Endothelial cell of umbilical vein (primary cell): ENCODE measurements at regions not wholly inside any gene's neighbourhood (a gene's known extent, or its start where the extent isn't known, plus 50 kb on each side); places are given as distances from the start of the nearest gene placed in this dataset.

Source experiments
- BruUV-seq: library from RNA; stranded (reverse); fragments of 400-500 nt; replicated peaks from 2 replicates; lab custom pipeline; 2021; lab: Mats Ljungman, UMichigan
- CTCF ChIA-PET: fragments of 300-600, 350-600 bp; sonication (Branson Sonifier 250); formaldehyde crosslinking; loops from one replicate; lab custom pipeline; 2021; ENCODE audit warnings: antibody characterized with exemption, inconsistent platforms; lab: Charles Lee
- POLR2A ChIA-PET: fragments of 300-600, 350-600 bp; sonication (Branson Sonifier 250); formaldehyde crosslinking; loops from one replicate; lab custom pipeline; 2021; ENCODE audit warnings: antibody characterized with exemption, inconsistent platforms; lab: Charles Lee
- DNase-seq: peaks from one replicate; pipeline ENCODE4 v3.0.0-alpha.2; 2011; ENCODE audit warnings: low read depth, low spot score
- FAIRE-seq: peaks from 2 replicates; lab custom pipeline; 2011; peaks lifted over from hg19 to GRCh38; lab: Jason Lieb, UNC
- H2AFZ ChIP-seq: 2 replicates; pipeline ENCODE4 v1.6.0; 2012; ENCODE audit warnings: low read depth, low read length, control low read depth, inconsistent platforms
- H3K27ac ChIP-seq: 2 replicates; pipeline ENCODE4 v1.5.1; 2011; ENCODE audit warnings: low read depth, mild to moderate bottlenecking, control low read depth, low read length, moderate library complexity; ENCODE audit not compliant: insufficient read depth
- H3K27me3 ChIP-seq, 2 experiments: 2 replicates each; pipeline versions ENCODE4 v1.6.0 to v1.6.1; 2011; ENCODE audit warnings: low read length in 2 of 2, mixed read lengths in 1 of 2; ENCODE audit not compliant: control insufficient read depth in 2 of 2, insufficient read depth in 2 of 2
- H3K36me3 ChIP-seq, 2 experiments: 2 replicates in 1 of 2; 3 replicates in 1 of 2; pipeline ENCODE4 v1.5.1; 2011; ENCODE audit warnings: low read length in 2 of 2, mild to moderate bottlenecking in 1 of 2, moderate library complexity in 1 of 2; ENCODE audit not compliant: control insufficient read depth in 2 of 2, insufficient read depth in 2 of 2; ENCODE audit errors: extremely low read depth in 1 of 2
- H3K4me1 ChIP-seq: 3 replicates; pipeline ENCODE4 v1.5.1; 2011; ENCODE audit warnings: mild to moderate bottlenecking, low read length; ENCODE audit not compliant: control insufficient read depth, insufficient read depth; ENCODE audit errors: extremely low read depth
- H3K4me2 ChIP-seq: 2 replicates; pipeline ENCODE4 v1.6.1; 2011; ENCODE audit warnings: low read length, control low read depth, mixed read lengths; ENCODE audit not compliant: insufficient read depth
- H3K4me3 ChIP-seq, 3 experiments: fragments of 200-600 bp in 1 of 3; sonication (generic), shearing (Covaris generic) in 1 of 3; replicated peaks in 1 of 3; 2 replicates each; pipeline ENCODE4 v1.5.1; 2011 to 2016; ENCODE audit warnings: control low read depth in 3 of 3, low read length in 3 of 3, mild to moderate bottlenecking in 2 of 3, inconsistent platforms in 1 of 3, low read depth in 1 of 3, moderate library complexity in 1 of 3; ENCODE audit not compliant: insufficient read depth in 1 of 3
- H3K79me2 ChIP-seq: 2 replicates; pipeline ENCODE4 v1.6.0; 2012; ENCODE audit warnings: low read length, inconsistent platforms; ENCODE audit not compliant: control insufficient read depth, insufficient read depth
- H3K9ac ChIP-seq: replicated peaks from 2 replicates; pipeline ENCODE3; 2011; ENCODE audit warnings: low read length, control low read depth; ENCODE audit not compliant: insufficient read depth; ENCODE audit errors: extremely low read depth
- H3K9me1 ChIP-seq: replicated peaks from 3 replicates; pipeline ENCODE4 v1.6.0; 2011; ENCODE audit warnings: mild to moderate bottlenecking, low read length; ENCODE audit not compliant: control insufficient read depth, insufficient read depth; ENCODE audit errors: extremely low read depth
- H3K9me3 ChIP-seq: replicated peaks from 2 replicates; pipeline ENCODE4 v1.5.1; 2012; ENCODE audit warnings: low read length, inconsistent platforms; ENCODE audit not compliant: control insufficient read depth, insufficient read depth
- H4K20me1 ChIP-seq: replicated peaks from 2 replicates; pipeline ENCODE3; 2011; ENCODE audit warnings: mild to moderate bottlenecking, low read length; ENCODE audit not compliant: control insufficient read depth, insufficient read depth; ENCODE audit errors: extremely low read depth
- EZH2 ChIP-seq: IDR thresholded peaks from 2 replicates; pipeline ENCODE4 v1.6.1; 2012; ENCODE audit warnings: borderline replicate concordance, low read depth, mild to moderate bottlenecking, moderate library complexity, low read length, inconsistent platforms; ENCODE audit not compliant: severe bottlenecking
- FOS ChIP-seq: IDR thresholded peaks from 2 replicates; pipeline ENCODE4 v1.6.1; 2011; ENCODE audit warnings: mild to moderate bottlenecking, low read length, moderate library complexity, borderline replicate concordance; ENCODE audit not compliant: insufficient read depth
- GATA2 ChIP-seq: IDR thresholded peaks from 2 replicates; pipeline ENCODE4 v1.7.0; 2011; ENCODE audit warnings: low read depth, mild to moderate bottlenecking, moderate library complexity, mixed read lengths, low read length; ENCODE audit not compliant: insufficient read length, insufficient read depth
- JUN ChIP-seq: IDR thresholded peaks from 2 replicates; pipeline ENCODE4 v1.6.1; 2011; ENCODE audit warnings: borderline replicate concordance, low read depth; ENCODE audit not compliant: insufficient read length, insufficient read depth
- MYC ChIP-seq: IDR thresholded peaks from one replicate; pipeline ENCODE4 v1.6.1; 2011; ENCODE audit warnings: mild to moderate bottlenecking, low read depth, low read length
- POLR2A ChIP-seq: IDR thresholded peaks from 2 replicates; pipeline ENCODE4 v1.6.1; 2012; ENCODE audit warnings: low read depth, mild to moderate bottlenecking, control low read depth, low read length
- POLR2AphosphoS5 ChIP-seq: IDR thresholded peaks from 2 replicates; pipeline ENCODE4 v1.6.1; 2012; ENCODE audit warnings: low read depth, mild to moderate bottlenecking, control low read depth, low read length, moderate library complexity; ENCODE audit not compliant: insufficient read depth
- dilution Hi-C: fragments of 300-500 bp; cut with MboI; formaldehyde crosslinking; loops from one replicate; pipeline ENCODE4 v1.15.0; 2019; ENCODE audit warnings: low sequenced_read_pairs; ENCODE audit not compliant: extremely low pct_ligation_motif_present
- intact Hi-C: fragments of 100-400 bp; cut with micrococcal nuclease; formaldehyde crosslinking; loops from one replicate; pipeline ENCODE4 v1.10.0; 2022
- TF ChIP-seq, protein P1 (sequence below), 2 donors: IDR thresholded peaks; 1 replicate in 1 of 2; 2 replicates in 1 of 2; pipeline ENCODE4 v1.5.1; 2011; ENCODE audit warnings: low read length in 2 of 2, mild to moderate bottlenecking in 2 of 2, moderate library complexity in 2 of 2, control low read depth in 1 of 2, inconsistent platforms in 1 of 2, low read depth in 1 of 2; ENCODE audit not compliant: insufficient read depth in 1 of 2; ENCODE audit errors: extremely low read depth in 1 of 2
- TF ChIP-seq, protein P2 (sequence below): IDR thresholded peaks from 2 replicates; pipeline ENCODE4 v1.6.1; 2011; ENCODE audit not compliant: insufficient read depth, insufficient read length

DNA sequence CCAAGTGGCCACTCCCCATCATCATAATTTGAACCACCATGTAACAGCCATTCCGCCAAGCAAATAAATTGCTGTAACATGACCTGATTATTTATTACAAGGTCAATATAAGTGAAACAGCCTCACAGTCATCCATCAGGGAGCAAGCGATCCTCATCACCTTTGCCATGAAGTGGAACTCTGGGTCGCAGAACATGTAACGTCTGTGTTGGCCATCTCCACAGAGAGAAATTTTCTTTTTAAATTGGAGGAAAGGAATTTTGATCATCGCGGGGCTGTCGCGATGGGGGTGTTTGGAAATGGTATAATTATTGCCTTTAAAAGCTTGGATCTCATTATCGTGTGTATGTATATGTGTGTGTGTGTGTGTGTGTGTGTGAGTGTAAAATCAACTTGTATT, 90.2 kb downstream of the SHOX start:
- ChIA-PET POLR2A (no interaction called here), CTCF (no interaction called here)
- Histone ChIP-seq H2AFZ (no peak overlapping the region), H3K4me1 (no peaks in the 10 kb centered on the region), H3K4me3 (no peak overlapping the region), H3K36me3 (no peaks in the 10 kb centered on the region), H3K79me2 (no peaks in the 10 kb centered on the region), H3K9me3 (peaks cover 6% of the 10 kb centered on the region), H3K27ac (no peak overlapping the region), H4K20me1 (no peaks in the 10 kb centered on the region), H3K27me3 (no peaks in the 10 kb centered on the region), H3K9ac (no peak overlapping the region), H3K4me2 (no peak overlapping the region), H3K9me1 (no peaks in the 10 kb centered on the region)
- FAIRE-seq (no peak), DNase-seq (no peak)
- dilution Hi-C loops (no loop called here), intact Hi-C loops (no loop called here)
- TF ChIP-seq MYC (no peak), POLR2A (no peak), GATA2 (no peak), FOS (no peak), JUN (no peak), POLR2AphosphoS5 (no peak), EZH2 (no peak)
- TF ChIP-seq, protein P1, sequence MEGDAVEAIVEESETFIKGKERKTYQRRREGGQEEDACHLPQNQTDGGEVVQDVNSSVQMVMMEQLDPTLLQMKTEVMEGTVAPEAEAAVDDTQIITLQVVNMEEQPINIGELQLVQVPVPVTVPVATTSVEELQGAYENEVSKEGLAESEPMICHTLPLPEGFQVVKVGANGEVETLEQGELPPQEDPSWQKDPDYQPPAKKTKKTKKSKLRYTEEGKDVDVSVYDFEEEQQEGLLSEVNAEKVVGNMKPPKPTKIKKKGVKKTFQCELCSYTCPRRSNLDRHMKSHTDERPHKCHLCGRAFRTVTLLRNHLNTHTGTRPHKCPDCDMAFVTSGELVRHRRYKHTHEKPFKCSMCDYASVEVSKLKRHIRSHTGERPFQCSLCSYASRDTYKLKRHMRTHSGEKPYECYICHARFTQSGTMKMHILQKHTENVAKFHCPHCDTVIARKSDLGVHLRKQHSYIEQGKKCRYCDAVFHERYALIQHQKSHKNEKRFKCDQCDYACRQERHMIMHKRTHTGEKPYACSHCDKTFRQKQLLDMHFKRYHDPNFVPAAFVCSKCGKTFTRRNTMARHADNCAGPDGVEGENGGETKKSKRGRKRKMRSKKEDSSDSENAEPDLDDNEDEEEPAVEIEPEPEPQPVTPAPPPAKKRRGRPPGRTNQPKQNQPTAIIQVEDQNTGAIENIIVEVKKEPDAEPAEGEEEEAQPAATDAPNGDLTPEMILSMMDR (IDR thresholded peaks at IDR 0.05; ENCODE audit: extremely low read depth in 1 of 2, insufficient read depth in 1 of 2, low read depth in 1 of 2, low read length in 2 of 2), result no peak
- TF ChIP-seq, protein P2, sequence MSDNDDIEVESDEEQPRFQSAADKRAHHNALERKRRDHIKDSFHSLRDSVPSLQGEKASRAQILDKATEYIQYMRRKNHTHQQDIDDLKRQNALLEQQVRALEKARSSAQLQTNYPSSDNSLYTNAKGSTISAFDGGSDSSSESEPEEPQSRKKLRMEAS, result no peak
- BruUV-seq, result no TSS peak
